Smooth muscle cell (in vitro differentiated cells): ENCODE measurements at regions not wholly inside any gene's neighbourhood (a gene's known extent, or its start where the extent isn't known, plus 50 kb on each side); places are given as distances from the start of the nearest gene placed in this dataset.

Experiments
- DNase-seq: peaks from one replicate; lab custom pipeline; 2025; ENCODE audit not compliant: unreplicated experiment; lab: John Stamatoyannopoulos, UW
- H2AFZ ChIP-seq: fragments of 200-600 bp; sonication (generic); 2 replicates; pipeline ENCODE4 v1.6.0; 2016; ENCODE audit warnings: antibody characterized with exemption, low read depth, mild to moderate bottlenecking
- H3F3A ChIP-seq: fragments of 200-600 bp; sonication (generic); 2 replicates; pipeline ENCODE4 v1.6.0; 2017; ENCODE audit warnings: antibody characterized with exemption, low read depth
- H3K27ac ChIP-seq: fragments of 200-600 bp; sonication (generic); 2 replicates; pipeline ENCODE4 v1.5.1; 2016; ENCODE audit warnings: low read depth, mild to moderate bottlenecking
- H3K27me3 ChIP-seq: fragments of 200-600 bp; sonication (generic); 2 replicates; pipeline ENCODE4 v1.6.1; 2016; ENCODE audit warnings: low read depth, mild to moderate bottlenecking
- H3K36me3 ChIP-seq: fragments of 200-600 bp; sonication (generic); 2 replicates; pipeline ENCODE4 v1.5.1; 2016; ENCODE audit warnings: low read depth
- H3K4me1 ChIP-seq: fragments of 200-600 bp; sonication (generic); 2 replicates; pipeline ENCODE4 v1.5.1; 2016; ENCODE audit warnings: low read depth
- H3K4me2 ChIP-seq: fragments of 200-600 bp; sonication (generic); 2 replicates; pipeline ENCODE4 v1.6.0; 2016; ENCODE audit warnings: mild to moderate bottlenecking
- H3K4me3 ChIP-seq: fragments of 200-600 bp; sonication (generic); 2 replicates; pipeline ENCODE4 v1.5.1; 2016; ENCODE audit warnings: mild to moderate bottlenecking
- H3K79me2 ChIP-seq: fragments of 200-600 bp; sonication (generic); 2 replicates; pipeline ENCODE4 v1.6.0; 2016; ENCODE audit warnings: low read depth, mild to moderate bottlenecking
- H3K9ac ChIP-seq: fragments of 200-600 bp; sonication (generic); 2 replicates; pipeline ENCODE4 v1.6.0; 2016; ENCODE audit warnings: low read depth
- H3K9me3 ChIP-seq: fragments of 200-600 bp; sonication (generic); replicated peaks from 2 replicates; pipeline ENCODE4 v1.5.1; 2016; ENCODE audit warnings: low read depth
- H4K20me1 ChIP-seq: fragments of 200-600 bp; sonication (generic); 2 replicates; pipeline ENCODE4 v1.6.0; 2016; ENCODE audit warnings: low read depth
- CTCF ChIP-seq: fragments of 200-600 bp; sonication (generic); IDR thresholded peaks from 2 replicates; pipeline ENCODE4 v1.5.1; 2017; ENCODE audit warnings: borderline replicate concordance, mild to moderate bottlenecking, antibody characterized with exemption; ENCODE audit not compliant: insufficient read depth, poor library complexity, severe bottlenecking
- WGBS: methylation state at CpG from one replicate; pipeline ENCODE4 v1.1.7; 2016; ENCODE audit warnings: low lambda C conversion rate; 5-methylcytosine and 5-hydroxymethylcytosine counted together

GRCh38 chr2:129299756-129300155 lies 679.7 kb upstream of the RAB6C start:
- H3K27ac ChIP-seq, result no peak overlapping the region
- no peaks in the 10 kb centered on the region for H3K27me3 ChIP-seq
- no peak overlapping the region for H3K4me3 ChIP-seq
- no peaks in the 10 kb centered on the region for H3K9me3 ChIP-seq
- no peaks in the 10 kb centered on the region for H3K79me2 ChIP-seq
- no peak overlapping the region for H3K4me2 ChIP-seq
- no peaks in the 10 kb centered on the region for H4K20me1 ChIP-seq
- no peaks in the 10 kb centered on the region for H3K36me3 ChIP-seq
- no peak overlapping the region for H2AFZ ChIP-seq
- no peaks in the 10 kb centered on the region for H3K4me1 ChIP-seq
- H3K9ac ChIP-seq, result no peak overlapping the region
- 90% methylated on average over 8 of the region's 8 CpGs for whole genome bisulfite sequencing
- TF ChIP-seq CTCF, result no peak
- no peak for DNase-seq
- no peaks in the 10 kb centered on the region for H3F3A ChIP-seq

GRCh38 chr2:129300456-129300855 lies 679.0 kb upstream of the RAB6C start:
- H3K9me3 ChIP-seq, result no peaks in the 10 kb centered on the region

GRCh38 chr2:129301431-129301913 lies 678.0 kb upstream of the RAB6C start:
- no peak for DNase-seq
- Histone ChIP-seq H3K4me3 (no peak overlapping the region), H3K27ac (no peak overlapping the region), H3K36me3 (no peaks in the 10 kb centered on the region), H3K4me2 (no peak overlapping the region), H3K9me3 (no peaks in the 10 kb centered on the region), H2AFZ (no peak overlapping the region), H3K79me2 (no peaks in the 10 kb centered on the region), H3F3A (no peaks in the 10 kb centered on the region), H4K20me1 (no peaks in the 10 kb centered on the region), H3K27me3 (no peaks in the 10 kb centered on the region), H3K4me1 (no peaks in the 10 kb centered on the region), H3K9ac (no peak overlapping the region)
- WGBS, result 88% methylated on average over 5 of the region's 5 CpGs
- no peak for TF ChIP-seq CTCF

More at GRCh38 chr2:129300456-129300855, 679.0 kb upstream of the RAB6C start:
- no peaks in the 10 kb centered on the region for H3K4me1 ChIP-seq
- no peak for DNase-seq
- no peak overlapping the region for H3K27ac ChIP-seq
- no peaks in the 10 kb centered on the region for H3K36me3 ChIP-seq
- H3K79me2 ChIP-seq, result no peaks in the 10 kb centered on the region
- H3K9ac ChIP-seq, result no peak overlapping the region
- no peaks in the 10 kb centered on the region for H3K27me3 ChIP-seq
- no peaks in the 10 kb centered on the region for H4K20me1 ChIP-seq
- no peak overlapping the region for H3K4me3 ChIP-seq
- no peaks in the 10 kb centered on the region for H3F3A ChIP-seq
- 92% methylated on average over 9 of the region's 9 CpGs for WGBS
- no peak overlapping the region for H3K4me2 ChIP-seq
- no peak for TF ChIP-seq CTCF
- no peak overlapping the region for H2AFZ ChIP-seq

- no peaks in the 10 kb centered on the region for H3K36me3 ChIP-seq
- no peaks in the 10 kb centered on the region for H3K4me1 ChIP-seq
- H3K9me3 ChIP-seq, result no peaks in the 10 kb centered on the region
- no peak overlapping the region for H3K4me3 ChIP-seq
- no peaks in the 10 kb centered on the region for H3F3A ChIP-seq
- no peaks in the 10 kb centered on the region for H4K20me1 ChIP-seq
- H3K27ac ChIP-seq, result no peak overlapping the region
- no peak for TF ChIP-seq CTCF
- DNase-seq, result no peak
- H3K79me2 ChIP-seq, result no peaks in the 10 kb centered on the region
- no peak overlapping the region for H2AFZ ChIP-seq
- no peak overlapping the region for H3K4me2 ChIP-seq
- 84% methylated on average over 6 of the region's 6 CpGs for WGBS
- H3K27me3 ChIP-seq, result no peaks in the 10 kb centered on the region
- no peak overlapping the region for H3K9ac ChIP-seq
Measured at GRCh38 chr2:129302106-129302505, 677.4 kb upstream of the RAB6C start.
